GM18517 (cell line): ENCODE measurements at regions not wholly inside any gene's neighbourhood (a gene's known extent, or its start where the extent isn't known, plus 50 kb on each side); places are given as distances from the start of the nearest gene placed in this dataset.

Experiments used
- ATAC-seq: cut with Tn5 transposase; IDR thresholded peaks from one replicate; pipeline ENCODE4 v1.9.1; 2021; ENCODE audit warnings: mild to moderate bottlenecking, moderate library complexity; ENCODE audit not compliant: unreplicated experiment

GRCh38 chr20:6501061-6501460, 266.4 kb upstream of the BMP2 start:
- ATAC-seq, result no peak

GRCh38 chr20:6499566-6499965, 267.9 kb upstream of the BMP2 start:
- ATAC-seq, result no peak

- no peak for ATAC-seq
These were observed 270.6 kb upstream of the BMP2 start for GRCh38 chr20:6496874-6497273.

DNA sequence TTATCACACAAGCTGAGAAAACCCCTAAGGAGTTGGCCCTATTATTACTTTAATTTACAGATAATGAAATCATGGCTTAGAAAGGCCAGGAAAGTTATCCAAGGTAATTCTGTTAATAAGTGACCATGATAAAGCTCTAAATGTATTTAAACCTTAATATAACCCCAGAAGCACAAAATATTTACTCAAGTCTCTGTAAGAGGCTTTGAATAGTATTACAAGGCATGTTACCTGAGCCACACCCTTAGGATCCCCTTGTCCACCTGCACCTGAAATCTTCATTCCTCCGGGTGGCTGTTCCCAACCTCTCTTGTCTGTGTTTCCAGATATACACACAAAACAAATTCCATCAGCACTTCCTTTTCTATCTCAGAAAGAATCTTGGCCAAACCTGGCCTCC, 271.6 kb upstream of the BMP2 start:
- no peak for ATAC-seq

DNA sequence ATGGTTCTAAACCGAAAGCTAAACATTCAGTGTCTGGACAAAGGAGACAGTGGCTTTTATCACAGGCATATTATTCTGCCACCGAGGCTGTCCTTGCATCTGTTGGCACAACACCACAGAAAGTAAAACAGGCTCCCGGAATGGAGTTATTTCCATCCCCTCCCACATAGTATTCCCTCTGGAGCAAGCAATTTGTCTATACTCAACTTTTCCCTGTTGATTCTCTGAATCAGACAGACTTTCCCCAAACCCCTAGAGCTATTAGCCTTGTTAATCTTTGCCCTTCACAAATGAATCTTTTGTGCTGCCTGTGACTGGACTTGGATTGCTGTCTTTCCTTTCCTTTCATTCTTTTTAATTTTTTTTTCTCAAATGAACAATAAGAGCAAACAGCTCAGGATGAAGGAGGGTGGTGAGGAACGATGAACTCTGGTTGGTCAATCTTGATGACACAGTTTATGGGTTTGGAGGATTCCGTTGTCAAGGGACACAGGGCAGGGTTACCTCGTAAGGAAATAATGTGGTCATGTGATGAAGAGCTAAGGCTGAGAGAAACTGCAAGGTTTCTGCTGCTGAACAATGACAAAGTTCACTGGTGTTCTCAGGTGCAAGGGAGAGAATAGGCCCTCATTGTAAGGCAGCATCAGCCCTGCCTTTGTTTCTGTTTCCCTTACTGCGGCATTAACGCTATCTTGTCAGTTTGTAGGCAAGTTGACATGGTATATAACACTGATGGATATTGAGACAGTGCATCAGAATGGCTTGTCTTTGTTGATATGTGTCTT, 275.0 kb upstream of the BMP2 start:
- no peak for ATAC-seq

- ATAC-seq, result no peak
These were observed 276.6 kb upstream of the BMP2 start for GRCh38 chr20:6490849-6491248.

GRCh38 chr20:6489361-6490171, 277.9 kb upstream of the BMP2 start:
- no peak for ATAC-seq

- ATAC-seq, result no peak
These were observed 282.1 kb upstream of the BMP2 start for GRCh38 chr20:6485351-6485750.

GRCh38 chr20:6483727-6484126, 283.8 kb upstream of the BMP2 start:
- ATAC-seq, result no peak

DNA sequence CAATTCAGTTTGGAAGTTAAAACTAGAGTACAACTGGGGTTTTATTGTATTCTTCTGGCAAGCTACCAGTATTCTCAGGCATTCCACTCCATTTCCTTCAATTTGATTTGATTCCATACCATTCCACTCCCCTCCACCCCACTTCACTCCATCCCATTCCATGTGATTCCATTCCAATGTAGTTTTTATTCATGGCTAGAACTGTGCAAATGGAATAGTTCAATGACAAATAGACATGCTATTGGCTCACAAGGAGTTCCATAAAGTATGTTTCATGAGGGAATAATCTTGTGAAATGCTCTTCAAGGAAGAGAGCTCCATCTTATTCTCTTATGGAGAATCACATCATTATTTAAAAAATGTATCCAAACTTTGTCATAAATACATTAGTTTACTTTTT, 285.0 kb upstream of the BMP2 start:
- no peak for ATAC-seq

DNA sequence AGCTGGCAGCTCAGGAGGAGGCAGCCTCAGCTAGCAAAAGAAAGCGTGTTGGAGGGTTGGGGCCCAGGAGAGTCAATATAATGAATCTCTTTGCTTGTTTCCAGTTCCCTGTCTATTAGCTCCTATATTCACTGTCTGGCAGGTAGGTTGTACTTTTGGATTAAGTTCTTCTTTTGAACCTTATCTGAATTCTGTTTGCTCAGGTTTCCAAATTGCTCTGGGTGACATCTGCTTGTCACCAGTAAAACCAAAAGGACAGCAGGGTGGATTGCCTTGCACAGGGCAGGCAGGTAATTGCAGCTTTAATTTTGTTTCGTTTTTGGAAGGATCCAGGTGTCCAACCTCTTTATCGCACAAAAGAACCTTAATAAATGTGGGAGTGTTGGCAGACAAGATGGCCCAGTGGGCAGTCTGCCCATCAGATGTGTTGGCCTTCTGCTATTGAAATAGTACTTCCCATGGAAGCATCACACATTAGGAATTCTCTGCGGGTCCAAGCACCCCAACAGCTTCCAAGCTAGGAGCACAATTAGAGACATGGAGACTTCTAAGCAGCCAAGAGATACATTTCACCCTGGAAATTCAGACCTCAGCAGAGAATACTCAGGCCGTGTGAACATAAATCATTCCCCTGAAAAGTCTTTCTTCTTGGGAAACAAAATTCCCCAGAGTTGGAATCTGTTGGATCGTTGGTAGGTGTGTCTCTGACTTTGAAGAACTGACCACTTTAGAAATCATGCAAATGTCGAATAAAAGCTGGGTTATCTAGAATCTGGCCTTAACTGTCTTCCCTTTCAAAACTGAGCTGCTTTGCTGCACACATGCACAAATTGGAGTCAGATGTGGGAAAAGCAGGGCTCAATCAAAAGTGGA, 286.9 kb upstream of the BMP2 start:
- ATAC-seq, result no peak

GRCh38 chr20:6473197-6473596, 294.3 kb upstream of the BMP2 start:
- ATAC-seq, result no peak

- no peak for ATAC-seq
These were observed 295.6 kb upstream of the BMP2 start for GRCh38 chr20:6471871-6472270.

GRCh38 chr20:6471110-6471647, 296.3 kb upstream of the BMP2 start:
- no peak for ATAC-seq

DNA sequence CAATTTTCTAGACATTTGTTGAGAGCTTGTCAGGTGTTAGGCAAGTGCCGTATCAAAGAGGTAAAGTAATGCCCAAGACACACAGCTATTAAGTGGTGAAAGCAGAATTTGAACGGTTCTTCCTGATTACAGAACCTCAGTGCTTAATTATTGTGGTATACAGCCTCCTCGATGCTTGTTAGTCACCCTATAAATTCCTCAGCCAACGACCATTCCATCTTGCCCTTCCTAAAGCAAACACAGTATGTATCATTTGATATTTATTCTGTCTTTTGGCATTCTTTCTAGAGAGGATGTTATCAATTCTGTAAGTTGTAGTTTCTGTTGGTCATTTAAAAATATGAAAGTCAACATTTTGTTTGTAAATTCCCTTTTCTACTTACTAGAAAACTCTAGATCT, 297.8 kb upstream of the BMP2 start:
- no peak for ATAC-seq

GRCh38 chr20:6468423-6469116, 298.9 kb upstream of the BMP2 start:
- ATAC-seq, result no peak

- no peak for ATAC-seq
These were observed 299.9 kb upstream of the BMP2 start for GRCh38 chr20:6467562-6467961.

DNA sequence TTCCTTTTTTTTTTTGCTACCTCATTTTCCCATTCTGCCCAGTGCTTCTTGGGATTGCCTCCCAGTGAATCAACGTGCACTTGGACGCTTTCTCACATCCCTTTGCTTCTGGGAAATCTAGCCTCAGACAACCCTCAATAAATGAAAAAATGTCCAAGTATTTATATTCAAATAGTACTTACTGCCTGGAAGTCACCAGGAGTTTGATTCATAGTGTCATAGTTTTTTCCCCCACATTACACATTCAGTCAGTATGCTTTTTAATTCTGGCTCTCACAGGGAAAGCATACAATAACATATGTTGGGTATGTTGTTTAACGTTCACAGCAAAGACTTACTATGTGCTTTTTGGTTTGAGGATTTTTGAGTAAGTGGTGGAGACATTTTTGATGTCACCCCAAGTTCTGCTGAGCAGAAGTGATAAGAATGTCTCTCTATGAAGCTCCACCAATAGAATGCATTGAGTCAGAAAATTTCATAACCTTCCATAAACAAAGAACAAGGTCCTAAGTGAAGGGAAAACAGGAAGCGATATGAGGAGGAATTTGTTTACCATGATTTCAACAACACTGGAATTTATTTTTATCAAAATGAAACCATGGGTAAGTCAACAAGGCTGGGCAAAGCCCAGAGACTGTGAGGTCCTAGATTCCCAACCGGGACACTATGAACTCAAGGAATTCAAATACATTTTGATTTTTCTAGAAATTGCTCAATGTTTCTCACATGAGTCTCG, 301.2 kb upstream of the BMP2 start:
- ATAC-seq, result no peak

DNA sequence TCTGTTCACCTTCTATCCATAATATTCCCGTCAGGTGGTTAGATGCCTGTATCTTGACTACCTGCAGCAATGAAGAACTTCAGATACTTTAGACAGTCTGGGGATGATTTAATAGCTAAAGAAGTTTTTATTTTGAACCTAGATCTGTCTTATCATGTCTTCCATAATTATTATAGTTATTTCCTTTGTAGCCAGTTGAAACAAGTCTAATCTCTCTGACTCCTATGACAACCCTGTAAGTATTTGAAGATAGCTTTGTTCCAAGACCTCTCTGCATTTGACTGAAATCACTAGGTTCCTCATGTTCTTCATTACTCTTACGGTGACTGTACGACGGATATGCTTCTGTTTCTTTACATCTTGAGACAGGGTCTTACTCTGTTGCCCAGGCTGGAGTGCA, 316.6 kb upstream of the BMP2 start:
- ATAC-seq, result no peak

- no peak for ATAC-seq
These were observed 317.6 kb upstream of the FERMT1 start for GRCh38 chr20:6440443-6440799.
